ENCODE measurements at regions not wholly inside any gene's neighbourhood (a gene's known extent, or its start where the extent isn't known, plus 50 kb on each side); places are given as distances from the start of the nearest gene placed in this dataset.

GRCh38 chr9:89922099-89922498 is 317.3 kb downstream of the GADD45G start:
- no peak overlapping the region for H2BK120ac ChIP-seq (ENCODE audit: low read depth, low read length)
- peaks cover 3% of the 10 kb centered on the region for H3K79me1 ChIP-seq (ENCODE audit: low read depth, low read length)
- no peak overlapping the region for H3K18ac ChIP-seq (ENCODE audit: low read length)
- H4K91ac ChIP-seq (ENCODE audit: low read depth, low read length, poor library complexity), result no peak overlapping the region
- H3K27ac ChIP-seq (replicated peaks; ENCODE audit: low read length), result no peak overlapping the region
- H3K4me3 ChIP-seq (ENCODE audit: low read length in 2 of 2), result no peak overlapping the region
- H3K27me3 ChIP-seq (ENCODE audit: control insufficient read depth in 3 of 3, insufficient read depth in 3 of 3, low read depth in 1 of 3, low read length in 3 of 3), result peaks cover 0 to 3% (median 0%) of the 10 kb centered on the region in 3 experiments
- H3K4ac ChIP-seq (ENCODE audit: low read length), result no peak overlapping the region
- H3K4me2 ChIP-seq (ENCODE audit: insufficient read depth, low read length, poor library complexity, severe bottlenecking), result no peak overlapping the region
- no peak overlapping the region for H2AFZ ChIP-seq (ENCODE audit: low read length)
- H3K9me3 ChIP-seq (replicated peaks in 1 of 2; ENCODE audit: control insufficient read depth in 2 of 2, insufficient read depth in 1 of 2, low read depth in 1 of 2, low read length in 2 of 2), result peaks cover 0 to 2% of the 10 kb centered on the region in 2 donors
- H3K23ac ChIP-seq (ENCODE audit: low read depth, low read length, poor library complexity), result no peak overlapping the region
- H3K9ac ChIP-seq (ENCODE audit: low read depth, low read length, poor library complexity), result no peak overlapping the region
- H3K4me1 ChIP-seq (ENCODE audit: control insufficient read depth in 2 of 2, insufficient read depth in 1 of 2, low read depth in 1 of 2, low read length in 2 of 2), result peaks cover 0 to 5% of the 10 kb centered on the region in 2 donors
- no peak overlapping the region for H3K14ac ChIP-seq (ENCODE audit: low read length)
- H2BK12ac ChIP-seq (ENCODE audit: low read length), result no peak overlapping the region
- DNase-seq (ENCODE audit: low spot score), result no peak
- no peak overlapping the region for H2BK5ac ChIP-seq (ENCODE audit: low read length)
- no CpG with 5 or more reads among the region's 7 CpGs for WGBS, 2 donors (ENCODE audit: extremely low coverage in 2 of 2, insufficient read length in 2 of 2, insufficient replicate concordance in 1 of 2)
- no peak overlapping the region for H4K8ac ChIP-seq (ENCODE audit: low read depth, low read length)
- no peak overlapping the region for H2AK5ac ChIP-seq (ENCODE audit: low read depth, low read length)
- H3K36me3 ChIP-seq (replicated peaks in 1 of 2; ENCODE audit: control insufficient read depth in 2 of 2, insufficient read depth in 2 of 2, low read length in 2 of 2), result no peaks in the 10 kb centered on the region
- no peak overlapping the region for H2BK15ac ChIP-seq (ENCODE audit: low read length)

DNA sequence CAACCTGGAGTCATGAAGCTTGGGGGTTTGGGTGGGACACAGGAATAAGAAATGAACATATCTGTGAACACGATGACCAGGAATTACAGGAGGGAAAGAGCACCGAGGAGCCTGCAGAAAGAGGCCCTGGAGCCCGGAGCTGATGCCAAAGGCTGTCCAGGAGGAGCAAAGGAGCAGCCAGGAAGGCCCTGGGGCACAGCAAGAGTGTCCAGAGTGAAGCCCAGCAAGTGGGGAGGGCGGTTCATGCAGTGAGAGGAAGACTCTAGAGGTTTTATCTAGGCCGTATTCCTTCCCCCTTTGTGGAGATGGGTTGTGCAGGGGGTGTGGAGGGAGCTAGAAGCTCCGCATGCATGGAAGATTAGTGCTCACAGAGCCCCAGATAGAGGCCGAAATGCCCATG is 318.4 kb downstream of the GADD45G start:
- Histone ChIP-seq H3K4me2 (ENCODE audit: insufficient read depth, low read length, poor library complexity, severe bottlenecking) (no peak overlapping the region), H3K27ac (replicated peaks; ENCODE audit: low read length) (no peak overlapping the region), H3K14ac (ENCODE audit: low read length) (no peak overlapping the region), H3K4me1 (ENCODE audit: control insufficient read depth in 2 of 2, insufficient read depth in 1 of 2, low read depth in 1 of 2, low read length in 2 of 2) (peaks cover 0 to 5% of the 10 kb centered on the region in 2 donors), H3K9ac (ENCODE audit: low read depth, low read length, poor library complexity) (no peak overlapping the region), H2BK12ac (ENCODE audit: low read length) (no peak overlapping the region), H2AK5ac (ENCODE audit: low read depth, low read length) (no peak overlapping the region), H3K4ac (ENCODE audit: low read length) (no peak overlapping the region), H3K27me3 (ENCODE audit: control insufficient read depth in 3 of 3, insufficient read depth in 3 of 3, low read depth in 1 of 3, low read length in 3 of 3) (peaks cover 0 to 2% (median 0%) of the 10 kb centered on the region in 3 experiments), H2BK120ac (ENCODE audit: low read depth, low read length) (no peak overlapping the region), H3K79me1 (ENCODE audit: low read depth, low read length) (peaks cover 3% of the 10 kb centered on the region), H3K18ac (ENCODE audit: low read length) (no peak overlapping the region), H2BK15ac (ENCODE audit: low read length) (no peak overlapping the region), H2BK5ac (ENCODE audit: low read length) (no peak overlapping the region), H3K9me3 (replicated peaks in 1 of 2; ENCODE audit: control insufficient read depth in 2 of 2, insufficient read depth in 1 of 2, low read depth in 1 of 2, low read length in 2 of 2) (peaks cover 0 to 2% of the 10 kb centered on the region in 2 donors), H2AFZ (ENCODE audit: low read length) (no peak overlapping the region), H4K91ac (ENCODE audit: low read depth, low read length, poor library complexity) (no peak overlapping the region), H3K23ac (ENCODE audit: low read depth, low read length, poor library complexity) (no peak overlapping the region), H3K4me3 (ENCODE audit: low read length in 2 of 2) (no peak overlapping the region), H3K36me3 (replicated peaks in 1 of 2; ENCODE audit: control insufficient read depth in 2 of 2, insufficient read depth in 2 of 2, low read length in 2 of 2) (no peaks in the 10 kb centered on the region), H4K8ac (ENCODE audit: low read depth, low read length) (no peak overlapping the region)
- no peak for DNase-seq (ENCODE audit: low spot score)
- WGBS, 2 donors (ENCODE audit: extremely low coverage in 2 of 2, insufficient read length in 2 of 2, insufficient replicate concordance in 1 of 2), result no CpG with 5 or more reads among the region's 7 CpGs

DNA sequence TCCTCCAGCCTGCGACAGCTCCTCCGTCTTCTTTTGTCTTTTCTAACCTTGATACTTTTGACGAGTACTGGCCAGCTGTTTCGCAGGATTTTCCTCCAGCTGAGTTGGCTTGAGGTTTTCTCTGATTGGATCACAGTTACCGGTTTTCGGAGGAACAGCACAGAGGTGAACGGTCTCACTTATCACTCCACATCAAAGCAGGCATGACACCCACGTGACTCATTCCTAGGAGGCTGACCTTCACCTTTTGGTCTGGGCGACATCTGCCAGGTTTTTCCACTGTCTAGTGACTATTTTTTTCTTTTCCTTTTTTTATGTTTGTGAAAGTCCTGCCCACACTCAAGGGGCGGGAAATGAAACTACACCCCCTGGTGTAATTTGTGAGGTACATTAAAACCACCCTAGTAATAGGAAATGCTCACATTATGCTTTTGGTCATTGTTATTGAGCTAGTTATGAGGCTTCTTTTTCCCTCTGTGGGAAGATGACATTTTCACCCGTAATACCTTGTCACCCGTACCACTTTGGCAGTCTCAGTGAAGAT is 319.2 kb downstream of the GADD45G start:
- no peak overlapping the region for H3K27ac ChIP-seq (replicated peaks; ENCODE audit: low read length)
- H3K18ac ChIP-seq (ENCODE audit: low read length), result no peak overlapping the region
- no peak overlapping the region for H3K9ac ChIP-seq (ENCODE audit: low read depth, low read length, poor library complexity)
- no peak overlapping the region for H2BK5ac ChIP-seq (ENCODE audit: low read length)
- no peak overlapping the region for H2BK15ac ChIP-seq (ENCODE audit: low read length)
- H3K23ac ChIP-seq (ENCODE audit: low read depth, low read length, poor library complexity), result no peak overlapping the region
- H3K4me3 ChIP-seq (ENCODE audit: low read length in 2 of 2), result no peak overlapping the region
- no peak overlapping the region for H4K8ac ChIP-seq (ENCODE audit: low read depth, low read length)
- DNase-seq (ENCODE audit: low spot score), result no peak
- H4K91ac ChIP-seq (ENCODE audit: low read depth, low read length, poor library complexity), result no peak overlapping the region
- peaks cover 0 to 5% of the 10 kb centered on the region in 2 donors for H3K4me1 ChIP-seq (ENCODE audit: control insufficient read depth in 2 of 2, insufficient read depth in 1 of 2, low read depth in 1 of 2, low read length in 2 of 2)
- H2AK5ac ChIP-seq (ENCODE audit: low read depth, low read length), result no peak overlapping the region
- no peak overlapping the region for H3K4ac ChIP-seq (ENCODE audit: low read length)
- peaks cover 3% of the 10 kb centered on the region for H3K79me1 ChIP-seq (ENCODE audit: low read depth, low read length)
- H3K9me3 ChIP-seq (replicated peaks in 1 of 2; ENCODE audit: control insufficient read depth in 2 of 2, insufficient read depth in 1 of 2, low read depth in 1 of 2, low read length in 2 of 2), result peaks cover 0 to 2% of the 10 kb centered on the region in 2 donors
- H3K4me2 ChIP-seq (ENCODE audit: insufficient read depth, low read length, poor library complexity, severe bottlenecking), result no peak overlapping the region
- no peak overlapping the region for H2AFZ ChIP-seq (ENCODE audit: low read length)
- no peaks in the 10 kb centered on the region for H3K36me3 ChIP-seq (replicated peaks in 1 of 2; ENCODE audit: control insufficient read depth in 2 of 2, insufficient read depth in 2 of 2, low read length in 2 of 2)
- no peak overlapping the region for H3K14ac ChIP-seq (ENCODE audit: low read length)
- H2BK12ac ChIP-seq (ENCODE audit: low read length), result no peak overlapping the region
- H2BK120ac ChIP-seq (ENCODE audit: low read depth, low read length), result no peak overlapping the region
- H3K27me3 ChIP-seq (ENCODE audit: control insufficient read depth in 3 of 3, insufficient read depth in 3 of 3, low read depth in 1 of 3, low read length in 3 of 3), result peaks cover 0 to 2% (median 0%) of the 10 kb centered on the region in 3 experiments
- WGBS, 2 donors (ENCODE audit: extremely low coverage in 2 of 2, insufficient read length in 2 of 2, insufficient replicate concordance in 1 of 2), result no CpG with 5 or more reads among the region's 12 CpGs

- H3K9me3 ChIP-seq (replicated peaks in 1 of 2; ENCODE audit: control insufficient read depth in 2 of 2, insufficient read depth in 1 of 2, low read depth in 1 of 2, low read length in 2 of 2), result peaks cover 0 to 2% of the 10 kb centered on the region in 2 donors
- H3K4ac ChIP-seq (ENCODE audit: low read length), result no peak overlapping the region
- no peaks in the 10 kb centered on the region for H3K36me3 ChIP-seq (replicated peaks in 1 of 2; ENCODE audit: control insufficient read depth in 2 of 2, insufficient read depth in 2 of 2, low read length in 2 of 2)
- DNase-seq (ENCODE audit: low spot score), result no peak
- peaks cover 3% of the 10 kb centered on the region for H3K79me1 ChIP-seq (ENCODE audit: low read depth, low read length)
- no peak overlapping the region for H4K8ac ChIP-seq (ENCODE audit: low read depth, low read length)
- peaks cover 0 to 2% (median 0%) of the 10 kb centered on the region in 3 experiments for H3K27me3 ChIP-seq (ENCODE audit: control insufficient read depth in 3 of 3, insufficient read depth in 3 of 3, low read depth in 1 of 3, low read length in 3 of 3)
- no peak overlapping the region for H3K23ac ChIP-seq (ENCODE audit: low read depth, low read length, poor library complexity)
- no peak overlapping the region for H2BK5ac ChIP-seq (ENCODE audit: low read length)
- no peak overlapping the region for H2AFZ ChIP-seq (ENCODE audit: low read length)
- no peak overlapping the region for H3K4me3 ChIP-seq (ENCODE audit: low read length in 2 of 2)
- no peak overlapping the region for H3K14ac ChIP-seq (ENCODE audit: low read length)
- H2BK120ac ChIP-seq (ENCODE audit: low read depth, low read length), result no peak overlapping the region
- H3K4me1 ChIP-seq (ENCODE audit: control insufficient read depth in 2 of 2, insufficient read depth in 1 of 2, low read depth in 1 of 2, low read length in 2 of 2), result peaks cover 0 to 3% of the 10 kb centered on the region in 2 donors
- H2BK15ac ChIP-seq (ENCODE audit: low read length), result no peak overlapping the region
- H3K18ac ChIP-seq (ENCODE audit: low read length), result no peak overlapping the region
- no peak overlapping the region for H3K9ac ChIP-seq (ENCODE audit: low read depth, low read length, poor library complexity)
- H3K4me2 ChIP-seq (ENCODE audit: insufficient read depth, low read length, poor library complexity, severe bottlenecking), result no peak overlapping the region
- no peak overlapping the region for H2AK5ac ChIP-seq (ENCODE audit: low read depth, low read length)
- H2BK12ac ChIP-seq (ENCODE audit: low read length), result no peak overlapping the region
- no peak overlapping the region for H3K27ac ChIP-seq (replicated peaks; ENCODE audit: low read length)
- no CpG with 5 or more reads among the region's 2 CpGs for WGBS, 2 donors (ENCODE audit: extremely low coverage in 2 of 2, insufficient read length in 2 of 2, insufficient replicate concordance in 1 of 2)
- no peak overlapping the region for H4K91ac ChIP-seq (ENCODE audit: low read depth, low read length, poor library complexity)
Measured at GRCh38 chr9:89924611-89925010, 319.8 kb downstream of the GADD45G start.

Data from neuronal stem cell (in vitro differentiated cells).